ENCODE measurements at regions not wholly inside any gene's neighbourhood (a gene's known extent, or its start where the extent isn't known, plus 50 kb on each side); places are given as distances from the start of the nearest gene placed in this dataset.

GRCh38 chr2:223316342-223316741 is 264.4 kb downstream of the KCNE4 start:
- TF ChIP-seq CTCF (IDR thresholded peaks at IDR 0.05; ENCODE audit: control extremely low read depth in 1 of 3, insufficient read depth in 1 of 3, low read depth in 1 of 3, low read length in 3 of 3) (no peak), ATF2 (IDR thresholded peaks at IDR 0.05; ENCODE audit: low read length) (no peak), MAX (IDR thresholded peaks at IDR 0.05) (no peak)

All from H1 (cell line).